OCI-LY7 (cell line): ENCODE measurements at regions not wholly inside any gene's neighbourhood (a gene's known extent, or its start where the extent isn't known, plus 50 kb on each side); places are given as distances from the start of the nearest gene placed in this dataset.
"Not testable (repeated sequence)": the region's sequence is repeated elsewhere in the genome, so short reads cannot be mapped to it uniquely, and the experiment has no call there.

Experiments used
- BruUV-seq: library from RNA; stranded (reverse); fragments of 400-500 nt; replicated peaks from 2 replicates; lab custom pipeline; 2021; lab: Mats Ljungman, UMichigan
- CTCF ChIA-PET: fragments of 300-600 bp; sonication (Branson Sonifier 250); formaldehyde crosslinking; loops from one replicate; lab custom pipeline; 2022; ENCODE audit warnings: antibody characterized with exemption; ENCODE audit not compliant: unreplicated experiment; lab: Charles Lee
- POLR2A ChIA-PET: fragments of 300-600 bp; sonication (Branson Sonifier 250); formaldehyde crosslinking; loops from one replicate; lab custom pipeline; 2022; ENCODE audit warnings: antibody characterized with exemption; lab: Charles Lee
- DNase-seq: peaks from one replicate; pipeline ENCODE4 v3.0.0-alpha.2; 2015; ENCODE audit warnings: low spot score
- H2AFZ ChIP-seq: fragments of 200-600 bp; sonication (generic), shearing (Covaris generic); 2 replicates; pipeline ENCODE4 v1.6.1; 2014; ENCODE audit warnings: mild to moderate bottlenecking, antibody characterized with exemption, low read length, moderate library complexity
- H3K27ac ChIP-seq: fragments of 200-600 bp; sonication (generic); 2 replicates; pipeline ENCODE4 v1.5.1; 2014; ENCODE audit warnings: mixed run types, low read depth, mild to moderate bottlenecking, moderate library complexity, low read length, inconsistent platforms; ENCODE audit not compliant: poor library complexity, severe bottlenecking
- H3K36me3 ChIP-seq: fragments of 200-600 bp; sonication (generic); 2 replicates; pipeline ENCODE4 v1.6.1; 2014; ENCODE audit warnings: mild to moderate bottlenecking, antibody characterized with exemption, low read length, moderate library complexity, mixed read lengths; ENCODE audit not compliant: insufficient read depth
- H3K4me1 ChIP-seq: fragments of 200-600 bp; sonication (generic); 2 replicates; pipeline ENCODE4 v1.5.1; 2014; ENCODE audit warnings: mild to moderate bottlenecking, low read length; ENCODE audit not compliant: insufficient read depth, poor library complexity, severe bottlenecking
- H3K4me2 ChIP-seq: fragments of 200-600 bp; sonication (generic); 2 replicates; pipeline ENCODE4 v1.6.1; 2014; ENCODE audit warnings: mild to moderate bottlenecking, low read length
- H3K4me3 ChIP-seq: fragments of 200-600 bp; sonication (generic); 2 replicates; pipeline ENCODE4 v1.5.1; 2014; ENCODE audit warnings: mild to moderate bottlenecking, low read depth, low read length; ENCODE audit not compliant: poor library complexity, severe bottlenecking
- H3K79me2 ChIP-seq: fragments of 200-600 bp; sonication (generic); 2 replicates; pipeline ENCODE4 v1.6.1; 2016; ENCODE audit warnings: low read depth, mild to moderate bottlenecking, low read length, moderate library complexity, mixed read lengths; ENCODE audit not compliant: insufficient read depth
- H3K9me2 ChIP-seq: fragments of 200-600 bp; sonication (generic); 2 replicates; pipeline ENCODE4 v1.6.1; 2016; ENCODE audit warnings: mild to moderate bottlenecking, low read length, mixed read lengths; ENCODE audit not compliant: insufficient read depth
- H3K9me3 ChIP-seq: fragments of 200-600 bp; sonication (generic); 2 replicates; pipeline ENCODE4 v1.6.1; 2014; ENCODE audit warnings: mild to moderate bottlenecking, mixed run types, low read length, mixed read lengths
- H4K20me1 ChIP-seq: fragments of 200-600 bp; sonication (generic); 2 replicates; pipeline ENCODE4 v1.6.1; 2014; ENCODE audit warnings: mild to moderate bottlenecking, antibody characterized with exemption, low read length, moderate library complexity, mixed read lengths; ENCODE audit not compliant: insufficient read depth
- EZH2phosphoT487 ChIP-seq: fragments of 200-600 bp; sonication (generic); IDR thresholded peaks from 2 replicates; pipeline ENCODE4 v1.6.1; 2018; ENCODE audit warnings: low read depth, borderline replicate concordance, mild to moderate bottlenecking, mixed run types, antibody characterized with exemption, low read length, moderate library complexity, mixed read lengths
- intact Hi-C: fragments of 100-400 bp; cut with micrococcal nuclease; formaldehyde crosslinking; loops from one replicate; pipeline ENCODE4 v1.10.0; 2022; ENCODE audit not compliant: unreplicated experiment
- TF ChIP-seq, protein P1 (sequence below): fragments of 200-600 bp; sonication (generic); conservative IDR thresholded peaks from 2 replicates; pipeline ENCODE4 v1.5.1; 2014; ENCODE audit warnings: mild to moderate bottlenecking, antibody characterized with exemption, low read length, moderate library complexity, mixed read lengths

DNA sequence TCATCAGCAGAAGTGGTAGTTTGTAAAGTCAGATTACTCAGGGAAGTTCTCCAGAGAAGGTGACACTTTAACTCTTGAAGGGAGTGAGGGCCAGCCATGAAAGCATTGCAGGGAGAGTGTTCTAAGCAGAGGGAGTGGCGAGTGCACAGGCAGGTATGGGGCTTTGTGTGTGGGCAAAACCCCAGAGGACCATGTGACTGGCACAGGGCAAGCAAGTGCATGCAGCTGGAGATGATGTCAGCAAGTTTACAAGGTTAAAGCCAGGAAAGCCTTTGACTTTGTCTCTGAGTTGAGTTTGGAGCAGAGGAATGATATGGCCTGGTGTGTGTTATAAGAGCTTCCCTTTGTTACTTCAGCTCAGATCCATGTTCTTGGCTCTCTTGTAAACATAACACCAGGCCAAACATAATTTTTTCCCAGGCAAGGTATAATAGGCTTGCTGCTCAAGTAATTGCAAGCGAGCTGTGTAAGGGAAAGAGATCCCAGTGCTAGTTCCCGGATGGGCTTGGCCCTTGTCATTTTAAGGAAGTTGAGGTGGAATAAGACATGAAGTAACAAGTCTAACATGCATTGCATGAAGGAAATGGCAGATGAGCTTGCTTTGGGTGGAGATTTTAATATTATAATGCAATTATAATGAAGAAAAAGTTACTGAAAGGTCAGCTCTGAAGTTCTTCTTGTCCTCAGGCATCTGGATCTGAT, 341.1 kb upstream of the LRRC3B start:
- no peak for DNase-seq
- Histone ChIP-seq H3K4me2 (no peak overlapping the region), H3K79me2 (no peaks in the 10 kb centered on the region), H3K9me2 (no peaks in the 10 kb centered on the region), H3K4me1 (no peaks in the 10 kb centered on the region), H3K27ac (no peak overlapping the region), H2AFZ (no peak overlapping the region), H4K20me1 (no peaks in the 10 kb centered on the region), H3K36me3 (no peaks in the 10 kb centered on the region), H3K9me3 (no peaks in the 10 kb centered on the region), H3K4me3 (no peak overlapping the region)
- no peak for TF ChIP-seq EZH2phosphoT487
- TF ChIP-seq, protein P1, sequence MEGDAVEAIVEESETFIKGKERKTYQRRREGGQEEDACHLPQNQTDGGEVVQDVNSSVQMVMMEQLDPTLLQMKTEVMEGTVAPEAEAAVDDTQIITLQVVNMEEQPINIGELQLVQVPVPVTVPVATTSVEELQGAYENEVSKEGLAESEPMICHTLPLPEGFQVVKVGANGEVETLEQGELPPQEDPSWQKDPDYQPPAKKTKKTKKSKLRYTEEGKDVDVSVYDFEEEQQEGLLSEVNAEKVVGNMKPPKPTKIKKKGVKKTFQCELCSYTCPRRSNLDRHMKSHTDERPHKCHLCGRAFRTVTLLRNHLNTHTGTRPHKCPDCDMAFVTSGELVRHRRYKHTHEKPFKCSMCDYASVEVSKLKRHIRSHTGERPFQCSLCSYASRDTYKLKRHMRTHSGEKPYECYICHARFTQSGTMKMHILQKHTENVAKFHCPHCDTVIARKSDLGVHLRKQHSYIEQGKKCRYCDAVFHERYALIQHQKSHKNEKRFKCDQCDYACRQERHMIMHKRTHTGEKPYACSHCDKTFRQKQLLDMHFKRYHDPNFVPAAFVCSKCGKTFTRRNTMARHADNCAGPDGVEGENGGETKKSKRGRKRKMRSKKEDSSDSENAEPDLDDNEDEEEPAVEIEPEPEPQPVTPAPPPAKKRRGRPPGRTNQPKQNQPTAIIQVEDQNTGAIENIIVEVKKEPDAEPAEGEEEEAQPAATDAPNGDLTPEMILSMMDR, result no peak
- ChIA-PET CTCF (no interaction called here), POLR2A (interaction anchor here (0.5 to 0.7 kb wide), 2 partner anchors 16 to 57 kb away, joined by 3 to 4 read pairs; no protein-coding TSS in a partner anchor)
- intact Hi-C loops, result no loop called here
- no TSS peak for BruUV-seq

DNA sequence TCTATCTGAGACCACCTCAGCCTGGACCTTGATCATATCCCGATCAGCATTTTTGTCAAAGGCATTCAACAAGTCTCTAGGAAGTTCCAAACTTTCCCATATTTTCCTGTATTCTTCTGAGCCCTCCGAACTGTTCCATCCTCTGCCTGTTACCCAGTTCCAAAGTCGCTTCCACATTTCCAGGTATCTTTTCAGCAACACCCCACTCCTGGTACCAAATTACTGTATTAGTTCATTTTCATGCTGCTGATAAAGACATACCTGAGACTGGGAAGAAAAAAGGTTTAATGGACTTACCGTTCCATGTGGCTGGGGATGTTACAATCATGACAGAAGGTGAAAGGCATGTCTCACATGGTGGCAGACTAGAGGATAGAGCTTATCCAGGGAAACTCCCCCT, 338.1 kb upstream of the LRRC3B start:
- CTCF ChIA-PET, intact Hi-C loops, BruUV-seq, H3K27ac ChIP-seq, POLR2A ChIA-PET, H3K79me2 ChIP-seq, H3K4me1 ChIP-seq, H2AFZ ChIP-seq, H4K20me1 ChIP-seq, DNase-seq, H3K4me3 ChIP-seq, H3K4me2 ChIP-seq, H3K9me3 ChIP-seq, H3K36me3 ChIP-seq, H3K9me2 ChIP-seq: not testable (repeated sequence)

DNA sequence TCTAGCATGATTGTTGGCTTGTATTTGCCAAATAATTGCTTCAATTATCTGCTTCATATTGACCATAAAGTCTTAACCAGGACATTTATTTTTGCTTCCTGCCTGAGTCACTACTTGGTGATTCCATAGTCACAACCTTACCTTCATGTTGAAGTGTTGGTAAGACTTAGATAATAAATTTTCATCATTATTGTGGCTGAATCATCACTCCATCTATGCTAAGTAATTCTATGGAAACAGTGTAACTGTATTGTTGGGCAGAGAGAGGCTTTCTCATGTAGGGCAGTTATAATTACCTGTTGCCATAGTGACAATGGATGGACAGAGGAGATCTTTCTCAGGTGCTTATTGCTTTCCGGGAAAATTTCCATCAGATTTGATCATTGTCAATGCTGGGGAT, 330.7 kb upstream of the LRRC3B start:
- Histone ChIP-seq H3K4me3 (no peak overlapping the region), H3K27ac (no peak overlapping the region), H3K36me3 (no peaks in the 10 kb centered on the region), H3K4me1 (no peaks in the 10 kb centered on the region), H3K9me2 (no peaks in the 10 kb centered on the region), H3K9me3 (no peaks in the 10 kb centered on the region), H3K4me2 (no peak overlapping the region), H3K79me2 (no peaks in the 10 kb centered on the region), H2AFZ (no peak overlapping the region), H4K20me1 (no peaks in the 10 kb centered on the region)
- no TSS peak for BruUV-seq
- intact Hi-C loops, result no loop called here
- no peak for TF ChIP-seq EZH2phosphoT487
- TF ChIP-seq, protein P1, result no peak
- no peak for DNase-seq
- CTCF ChIA-PET, result no interaction called here
- POLR2A ChIA-PET, result no interaction called here
